KMS-11 (cell line): ENCODE measurements at regions not wholly inside any gene's neighbourhood (a gene's known extent, or its start where the extent isn't known, plus 50 kb on each side); places are given as distances from the start of the nearest gene placed in this dataset.

ENCODE experiments used
- H2AFZ ChIP-seq: fragments of 200-600 bp; sonication (generic); 2 replicates; pipeline ENCODE4 v1.6.1; 2016; ENCODE audit warnings: antibody characterized with exemption, mixed run types, low read depth
- H3K27ac ChIP-seq: fragments of 200-600 bp; sonication (generic); 2 replicates; pipeline ENCODE4 v1.6.1; 2016; ENCODE audit warnings: mild to moderate bottlenecking, mixed run types
- H3K27me3 ChIP-seq: fragments of 200-600 bp; sonication (generic); 2 replicates; pipeline ENCODE4 v1.6.1; 2017; ENCODE audit warnings: mild to moderate bottlenecking, low read depth, mixed run types, moderate library complexity; ENCODE audit not compliant: insufficient read depth
- H3K36me3 ChIP-seq: fragments of 200-600 bp; sonication (generic); 2 replicates; pipeline ENCODE4 v1.6.1; 2017; ENCODE audit warnings: mild to moderate bottlenecking, mixed run types; ENCODE audit not compliant: insufficient read depth
- H3K4me1 ChIP-seq: fragments of 200-600 bp; sonication (generic); 2 replicates; pipeline ENCODE4 v1.6.1; 2016; ENCODE audit warnings: mild to moderate bottlenecking, low read depth, mixed run types; ENCODE audit not compliant: poor library complexity, severe bottlenecking
- H3K4me2 ChIP-seq: fragments of 200-600 bp; sonication (generic); 2 replicates; pipeline ENCODE4 v1.7.0; 2016; ENCODE audit warnings: mild to moderate bottlenecking, mixed run types
- H3K4me3 ChIP-seq: fragments of 200-600 bp; sonication (generic); IDR thresholded peaks from 2 replicates; pipeline ENCODE4 v1.6.1; 2017; ENCODE audit warnings: low read depth, low read length, mixed read lengths; ENCODE audit not compliant: insufficient read depth
- H3K79me2 ChIP-seq: fragments of 200-600 bp; sonication (generic); 2 replicates; pipeline ENCODE4 v1.6.1; 2016; ENCODE audit warnings: low read depth, mixed run types; ENCODE audit not compliant: insufficient read depth
- H3K9ac ChIP-seq: fragments of 200-600 bp; sonication (generic); 2 replicates; pipeline ENCODE4 v1.6.1; 2016; ENCODE audit warnings: mild to moderate bottlenecking, mixed run types
- H4K20me1 ChIP-seq: fragments of 200-600 bp; sonication (generic); 2 replicates; pipeline ENCODE4 v1.6.1; 2016; ENCODE audit warnings: mild to moderate bottlenecking, mixed run types; ENCODE audit not compliant: insufficient read depth
- TF ChIP-seq, protein P1 (sequence below): fragments of 200-600 bp; sonication (generic); conservative IDR thresholded peaks from 2 replicates; pipeline ENCODE4 v1.6.1; 2017; ENCODE audit warnings: low read depth, mild to moderate bottlenecking, antibody characterized with exemption, low read length, moderate library complexity, mixed read lengths

DNA sequence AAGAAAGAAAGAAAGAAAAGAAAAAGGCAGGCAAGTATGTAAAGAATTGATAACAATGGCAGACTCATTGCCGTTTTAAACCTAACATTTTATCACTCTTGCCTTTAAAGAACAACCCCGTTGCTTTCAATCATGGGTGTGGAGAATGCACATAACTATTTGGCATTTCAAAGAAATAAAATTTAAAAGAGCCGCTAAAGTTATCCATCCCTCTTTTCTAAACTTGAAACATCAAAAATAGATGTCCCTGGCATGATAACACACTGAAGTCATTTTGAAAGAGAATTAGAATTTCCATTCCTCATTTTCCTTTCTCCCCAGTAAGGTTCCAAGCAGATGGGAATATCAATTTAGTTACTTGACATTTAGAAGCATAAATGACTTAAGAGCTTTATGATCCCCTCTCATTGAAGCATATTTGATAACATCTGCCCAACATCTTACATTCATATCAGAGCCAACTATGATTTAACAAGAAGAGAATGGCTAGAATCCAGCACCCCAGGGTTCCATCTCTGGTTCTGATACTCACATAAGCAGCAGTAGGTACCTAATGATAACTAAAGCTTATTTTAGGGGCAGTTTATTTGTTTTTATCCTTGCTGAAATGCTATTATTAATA lies 529.6 kb upstream of the LRRC4C start:
- no peak overlapping the region for H3K4me3 ChIP-seq
- no peaks in the 10 kb centered on the region for H3K27me3 ChIP-seq
- no peaks in the 10 kb centered on the region for H3K36me3 ChIP-seq
- H3K4me2 ChIP-seq = no peak overlapping the region
- no peaks in the 10 kb centered on the region for H3K4me1 ChIP-seq
- no peaks in the 10 kb centered on the region for H3K79me2 ChIP-seq
- TF ChIP-seq, protein P1, sequence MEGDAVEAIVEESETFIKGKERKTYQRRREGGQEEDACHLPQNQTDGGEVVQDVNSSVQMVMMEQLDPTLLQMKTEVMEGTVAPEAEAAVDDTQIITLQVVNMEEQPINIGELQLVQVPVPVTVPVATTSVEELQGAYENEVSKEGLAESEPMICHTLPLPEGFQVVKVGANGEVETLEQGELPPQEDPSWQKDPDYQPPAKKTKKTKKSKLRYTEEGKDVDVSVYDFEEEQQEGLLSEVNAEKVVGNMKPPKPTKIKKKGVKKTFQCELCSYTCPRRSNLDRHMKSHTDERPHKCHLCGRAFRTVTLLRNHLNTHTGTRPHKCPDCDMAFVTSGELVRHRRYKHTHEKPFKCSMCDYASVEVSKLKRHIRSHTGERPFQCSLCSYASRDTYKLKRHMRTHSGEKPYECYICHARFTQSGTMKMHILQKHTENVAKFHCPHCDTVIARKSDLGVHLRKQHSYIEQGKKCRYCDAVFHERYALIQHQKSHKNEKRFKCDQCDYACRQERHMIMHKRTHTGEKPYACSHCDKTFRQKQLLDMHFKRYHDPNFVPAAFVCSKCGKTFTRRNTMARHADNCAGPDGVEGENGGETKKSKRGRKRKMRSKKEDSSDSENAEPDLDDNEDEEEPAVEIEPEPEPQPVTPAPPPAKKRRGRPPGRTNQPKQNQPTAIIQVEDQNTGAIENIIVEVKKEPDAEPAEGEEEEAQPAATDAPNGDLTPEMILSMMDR = no peak
- H3K9ac ChIP-seq = no peak overlapping the region
- H4K20me1 ChIP-seq = no peaks in the 10 kb centered on the region
- no peak overlapping the region for H3K27ac ChIP-seq
- H2AFZ ChIP-seq = no peak overlapping the region

- H3K4me3 ChIP-seq = no peak overlapping the region
- TF ChIP-seq, protein P1 = no peak
- H3K9ac ChIP-seq = no peak overlapping the region
- no peaks in the 10 kb centered on the region for H4K20me1 ChIP-seq
- no peaks in the 10 kb centered on the region for H3K4me1 ChIP-seq
- no peak overlapping the region for H3K27ac ChIP-seq
- H3K36me3 ChIP-seq = no peaks in the 10 kb centered on the region
- no peak overlapping the region for H3K4me2 ChIP-seq
- no peak overlapping the region for H2AFZ ChIP-seq
- no peaks in the 10 kb centered on the region for H3K79me2 ChIP-seq
- no peaks in the 10 kb centered on the region for H3K27me3 ChIP-seq
Measured at GRCh38 chr11:41989823-41990380, 530.5 kb upstream of the LRRC4C start.

- H3K79me2 ChIP-seq = no peaks in the 10 kb centered on the region
- H3K27me3 ChIP-seq = no peaks in the 10 kb centered on the region
- no peak overlapping the region for H3K27ac ChIP-seq
- TF ChIP-seq, protein P1 = no peak
- no peak overlapping the region for H3K4me3 ChIP-seq
- H3K9ac ChIP-seq = no peak overlapping the region
- H4K20me1 ChIP-seq = no peaks in the 10 kb centered on the region
- H2AFZ ChIP-seq = no peak overlapping the region
- no peaks in the 10 kb centered on the region for H3K36me3 ChIP-seq
- no peaks in the 10 kb centered on the region for H3K4me1 ChIP-seq
- no peak overlapping the region for H3K4me2 ChIP-seq
Measured at GRCh38 chr11:41996533-41996932, 537.1 kb upstream of the LRRC4C start.

GRCh38 chr11:41997844-41998401 lies 538.5 kb upstream of the LRRC4C start:
- Histone ChIP-seq H3K79me2 (no peaks in the 10 kb centered on the region), H3K9ac (no peak overlapping the region), H3K4me3 (no peak overlapping the region), H2AFZ (no peak overlapping the region), H3K4me1 (no peaks in the 10 kb centered on the region), H3K36me3 (no peaks in the 10 kb centered on the region), H3K27me3 (no peaks in the 10 kb centered on the region), H3K27ac (no peak overlapping the region), H3K4me2 (no peak overlapping the region), H4K20me1 (no peaks in the 10 kb centered on the region)
- TF ChIP-seq, protein P1 = no peak
